HG03354 (cell line): ENCODE measurements at regions not wholly inside any gene's neighbourhood (a gene's known extent, or its start where the extent isn't known, plus 50 kb on each side); places are given as distances from the start of the nearest gene placed in this dataset.

Source experiments
- ATAC-seq: cut with Tn5 transposase; IDR thresholded peaks from one replicate; pipeline ENCODE4 v1.9.1; 2021; ENCODE audit warnings: mild to moderate bottlenecking; ENCODE audit not compliant: unreplicated experiment, poor library complexity, severe bottlenecking

GRCh38 chr9:126147936-126148870 lies 178.4 kb upstream of the MVB12B start:
- ATAC-seq: no peak

- no peak for ATAC-seq
These were observed 177.6 kb upstream of the MVB12B start for GRCh38 chr9:126148994-126149393.

- ATAC-seq: no peak
These were observed 177.0 kb upstream of the MVB12B start for GRCh38 chr9:126149661-126150060.

DNA sequence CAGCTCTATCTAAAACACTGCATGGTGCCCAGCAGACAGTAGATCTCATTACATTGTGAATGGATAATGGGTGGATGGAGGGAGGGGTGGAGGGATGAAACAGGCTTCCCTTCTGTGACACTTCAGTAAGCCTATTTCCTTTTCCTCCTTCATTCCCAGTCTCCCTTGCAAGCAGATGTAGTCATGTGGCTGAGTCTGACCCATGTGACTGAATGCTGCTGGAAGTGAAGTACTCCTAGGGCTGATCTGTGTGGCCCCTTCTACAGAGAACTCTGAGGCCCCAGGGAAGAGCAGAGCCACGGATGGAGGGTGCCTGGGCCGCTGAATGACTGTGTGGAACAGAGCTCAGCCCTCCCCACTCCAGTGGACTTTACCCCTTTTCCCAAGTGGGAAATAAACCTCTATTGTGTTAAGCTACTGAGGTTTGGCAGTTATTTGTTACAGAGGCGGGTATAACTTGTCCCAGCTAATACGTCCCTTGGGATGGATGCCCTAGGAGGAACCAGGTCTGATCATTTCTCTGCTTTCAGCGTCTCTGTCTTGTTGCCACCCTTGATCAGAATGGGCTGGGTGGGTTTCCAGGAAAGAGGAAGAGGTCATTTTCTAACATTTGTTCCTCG lies 176.1 kb upstream of the MVB12B start:
- no peak for ATAC-seq

- ATAC-seq: no peak
These were observed 175.5 kb upstream of the MVB12B start for GRCh38 chr9:126151031-126151685.

DNA sequence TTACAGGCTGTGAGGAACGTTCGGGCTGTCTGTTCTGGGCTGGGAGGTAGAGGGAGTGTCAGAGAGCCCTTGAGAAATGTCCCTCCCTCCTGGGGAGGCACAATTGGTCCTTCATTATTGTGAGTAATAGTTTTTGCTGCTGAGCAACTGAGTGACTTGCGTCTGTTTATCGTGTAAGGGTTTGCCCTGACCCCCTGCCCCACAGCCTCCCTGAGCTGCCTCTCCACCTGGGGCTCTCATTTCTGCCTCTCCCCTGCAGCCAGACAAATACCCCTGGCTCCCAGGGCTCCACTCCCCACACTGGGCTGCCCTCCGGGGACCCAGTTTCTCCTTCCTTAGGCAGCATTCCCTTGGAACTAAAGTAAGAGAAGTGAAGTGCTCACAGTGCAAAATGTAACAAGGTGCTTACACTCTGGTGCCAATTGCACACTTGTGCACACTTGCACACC lies 174.9 kb upstream of the MVB12B start:
- ATAC-seq: no peak

DNA sequence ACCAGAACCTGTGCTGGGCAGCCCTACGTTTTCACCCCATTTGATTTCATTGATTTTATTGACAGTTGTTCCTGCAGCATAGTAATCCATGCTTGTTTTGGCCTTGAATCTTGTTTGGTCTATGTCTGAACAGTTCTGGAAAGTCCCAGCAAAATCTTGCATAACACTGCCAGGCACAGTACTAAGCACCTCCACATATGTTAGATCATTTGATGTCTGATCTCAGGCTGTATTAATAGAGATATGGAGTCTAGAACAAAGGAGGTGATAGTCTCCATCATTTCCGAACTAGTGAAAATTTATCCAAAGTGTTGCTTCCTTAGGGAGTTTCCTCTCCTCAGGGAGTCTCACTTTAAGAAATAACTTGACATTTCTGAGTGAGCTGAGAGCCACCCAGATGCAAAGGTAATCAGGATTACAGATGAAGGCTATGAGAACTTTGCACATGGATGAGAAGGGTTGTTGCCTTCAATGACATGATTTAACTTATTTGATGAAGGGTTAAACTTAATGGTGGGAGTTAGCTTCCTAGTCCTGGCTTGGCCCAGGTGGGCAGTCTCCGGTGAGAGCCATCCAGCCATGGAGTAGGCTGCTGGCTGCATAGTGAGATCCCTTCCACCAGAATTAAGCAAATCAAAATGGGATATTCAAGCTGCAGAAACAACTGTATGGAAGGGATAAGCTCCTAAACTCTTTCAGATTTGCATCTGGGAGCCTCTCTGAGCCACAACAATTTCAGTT lies 173.8 kb upstream of the MVB12B start:
- no peak for ATAC-seq

GRCh38 chr9:126153382-126153781 lies 173.2 kb upstream of the MVB12B start:
- no peak for ATAC-seq

GRCh38 chr9:126154182-126154827 lies 172.3 kb upstream of the MVB12B start:
- ATAC-seq: no peak

DNA sequence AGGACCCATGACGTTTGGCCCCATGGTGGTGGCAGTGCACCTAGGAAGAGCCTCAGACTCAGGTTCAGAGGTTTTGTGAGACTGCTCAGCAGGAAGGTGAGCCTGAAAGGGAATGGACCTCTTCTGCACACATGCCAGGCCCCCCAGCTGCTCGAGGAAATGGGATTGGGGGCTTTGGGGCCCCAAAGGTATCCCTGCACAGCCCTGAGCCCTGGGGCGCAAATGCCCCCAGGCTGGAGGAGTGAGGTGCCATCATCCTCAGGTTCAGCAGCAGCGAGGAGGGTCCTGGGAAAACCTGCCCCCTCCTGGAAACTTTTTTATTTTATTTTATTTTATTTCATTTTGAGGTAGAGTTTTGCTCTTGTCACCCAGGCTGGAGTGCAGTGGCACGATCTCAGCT lies 171.8 kb upstream of the MVB12B start:
- ATAC-seq: no peak

GRCh38 chr9:126155756-126156664 lies 170.6 kb upstream of the MVB12B start:
- ATAC-seq: no peak

DNA sequence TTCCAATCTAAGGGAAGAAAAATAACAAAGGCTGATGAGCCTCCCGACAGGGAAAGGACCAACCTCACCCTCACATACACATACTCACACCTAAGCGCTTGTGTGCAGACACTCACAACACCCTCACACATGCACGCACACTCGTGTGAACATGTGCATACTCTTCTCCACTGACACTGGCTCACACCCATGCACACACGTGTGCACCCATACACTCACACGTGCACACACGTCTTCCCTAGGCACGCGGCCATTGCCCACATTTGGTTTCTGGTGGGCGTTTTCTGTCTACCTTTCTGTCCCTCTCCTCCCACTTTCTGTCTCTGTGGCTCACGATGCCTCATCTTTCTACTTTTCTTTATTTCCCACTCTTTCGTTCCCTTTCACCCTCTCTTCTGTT lies 169.7 kb upstream of the MVB12B start:
- ATAC-seq: no peak

- no peak for ATAC-seq
These were observed 169.2 kb upstream of the MVB12B start for GRCh38 chr9:126157423-126157822.

DNA sequence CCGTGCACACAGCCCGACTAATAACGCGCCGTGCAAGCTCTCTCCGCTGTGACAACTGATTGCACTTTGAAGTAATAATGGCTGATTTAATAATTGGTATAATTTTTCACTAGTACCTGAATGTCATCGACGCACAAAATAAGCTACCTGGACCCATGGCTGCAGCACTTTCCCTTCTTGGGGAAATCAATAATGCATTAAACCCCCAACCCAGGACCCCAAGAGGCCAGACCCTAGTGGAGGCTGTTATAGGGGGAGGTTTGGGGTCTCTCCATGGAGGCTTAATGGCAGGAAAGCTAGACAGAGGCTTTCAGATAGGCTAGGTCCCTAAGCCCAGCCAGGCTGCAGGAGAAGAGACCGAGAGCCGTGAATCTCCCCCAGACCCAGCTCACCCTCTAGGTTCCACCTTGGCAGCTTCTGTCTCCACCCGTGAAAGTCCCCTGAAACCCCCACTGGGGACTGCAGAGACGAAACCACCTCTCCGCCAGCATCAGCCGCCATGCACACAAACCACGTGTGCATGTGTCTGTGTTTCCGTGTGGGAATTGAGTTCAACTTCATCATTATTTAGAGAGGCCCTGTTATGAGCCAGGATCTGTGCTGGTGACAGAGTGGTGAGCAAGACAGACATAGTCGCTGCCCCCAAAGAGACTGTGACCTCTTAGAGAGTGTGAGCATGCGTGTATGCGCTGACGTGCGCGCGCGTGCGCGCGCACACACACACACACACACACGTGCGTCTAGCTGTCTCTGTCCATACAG lies 168.6 kb upstream of the MVB12B start:
- no peak for ATAC-seq

DNA sequence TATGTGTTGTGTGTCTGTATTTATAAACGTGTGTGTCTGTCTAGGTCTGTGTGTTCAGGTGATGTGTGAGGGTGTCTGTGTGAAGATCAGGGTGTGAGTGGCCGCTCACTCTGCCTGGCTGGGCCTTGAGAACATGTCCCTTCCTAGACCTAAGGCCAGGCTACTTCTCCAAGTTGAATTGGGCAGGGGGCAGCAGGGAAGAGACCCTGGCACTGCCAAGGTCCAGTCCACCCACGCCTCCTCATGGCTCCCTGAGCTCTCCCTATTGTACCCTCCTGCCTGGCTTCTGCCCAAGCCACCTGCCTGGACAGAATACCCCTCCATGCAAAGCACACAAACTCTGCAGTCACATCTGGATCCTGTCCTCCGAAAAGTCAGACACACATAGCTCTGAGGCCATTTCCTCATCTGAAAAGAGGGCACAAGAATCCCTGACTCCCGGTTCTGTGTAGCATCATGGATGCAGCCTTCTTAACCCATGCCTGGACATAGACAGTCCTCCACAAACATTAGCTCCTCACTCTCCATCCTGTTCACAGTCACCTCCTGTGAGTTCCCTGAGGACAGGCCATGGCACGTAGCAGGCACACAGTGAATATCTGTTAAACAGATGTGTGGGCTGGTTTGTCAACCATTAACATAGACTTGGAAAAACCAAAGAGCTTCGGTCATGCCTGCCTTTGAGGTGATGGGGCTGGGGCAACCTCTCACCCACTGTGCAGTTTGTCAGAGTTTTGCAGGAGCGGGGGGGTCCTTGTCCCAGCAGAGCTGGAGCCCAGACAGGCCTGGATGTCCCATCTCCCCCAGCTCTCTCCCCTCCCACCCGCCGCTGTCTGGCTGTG lies 167.8 kb upstream of the MVB12B start:
- ATAC-seq: no peak

GRCh38 chr9:126159430-126160060 lies 167.1 kb upstream of the MVB12B start:
- ATAC-seq: no peak
